ENCODE measurements at regions not wholly inside any gene's neighbourhood (a gene's known extent, or its start where the extent isn't known, plus 50 kb on each side); places are given as distances from the start of the nearest gene placed in this dataset.

DNA sequence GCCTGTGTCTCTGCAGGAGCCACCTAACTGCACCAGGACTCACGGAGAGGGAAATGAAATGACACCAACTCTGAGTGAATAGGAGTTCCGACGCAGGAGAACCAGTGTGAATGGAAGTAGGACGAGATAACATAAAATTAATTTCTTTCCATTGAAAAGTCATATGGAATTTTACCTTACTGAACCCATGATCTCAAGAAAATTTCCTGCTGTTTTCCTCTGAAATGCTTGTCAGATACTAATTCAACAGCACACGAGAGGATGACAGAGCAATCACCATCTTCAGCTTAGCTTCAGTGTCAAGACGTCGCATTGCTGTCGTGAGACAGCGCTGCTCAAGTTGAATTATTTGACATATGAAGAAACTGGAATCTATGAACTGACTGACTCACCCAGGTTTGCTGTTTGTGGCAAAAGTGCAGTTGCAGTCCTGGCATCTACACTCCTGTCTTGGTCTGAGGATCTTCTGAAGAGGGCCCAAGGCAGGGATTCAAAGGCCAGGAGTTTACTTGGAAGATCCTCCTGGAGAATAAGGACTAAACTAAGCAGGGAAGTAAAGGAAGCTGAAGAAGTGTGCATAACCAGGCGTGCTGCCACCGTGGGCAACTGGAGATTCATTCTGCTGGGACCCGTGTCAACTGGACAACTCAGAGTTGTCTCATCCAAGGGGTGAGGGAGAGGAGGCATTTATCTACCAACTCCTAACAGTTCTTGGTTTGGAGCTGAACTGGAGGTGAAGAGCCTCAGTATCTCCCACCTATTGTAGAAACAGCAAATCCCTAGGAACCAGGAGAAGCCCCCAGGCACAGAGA, 214.4 kb upstream of the IRS2 start:
- TF ChIP-seq, protein P1, sequence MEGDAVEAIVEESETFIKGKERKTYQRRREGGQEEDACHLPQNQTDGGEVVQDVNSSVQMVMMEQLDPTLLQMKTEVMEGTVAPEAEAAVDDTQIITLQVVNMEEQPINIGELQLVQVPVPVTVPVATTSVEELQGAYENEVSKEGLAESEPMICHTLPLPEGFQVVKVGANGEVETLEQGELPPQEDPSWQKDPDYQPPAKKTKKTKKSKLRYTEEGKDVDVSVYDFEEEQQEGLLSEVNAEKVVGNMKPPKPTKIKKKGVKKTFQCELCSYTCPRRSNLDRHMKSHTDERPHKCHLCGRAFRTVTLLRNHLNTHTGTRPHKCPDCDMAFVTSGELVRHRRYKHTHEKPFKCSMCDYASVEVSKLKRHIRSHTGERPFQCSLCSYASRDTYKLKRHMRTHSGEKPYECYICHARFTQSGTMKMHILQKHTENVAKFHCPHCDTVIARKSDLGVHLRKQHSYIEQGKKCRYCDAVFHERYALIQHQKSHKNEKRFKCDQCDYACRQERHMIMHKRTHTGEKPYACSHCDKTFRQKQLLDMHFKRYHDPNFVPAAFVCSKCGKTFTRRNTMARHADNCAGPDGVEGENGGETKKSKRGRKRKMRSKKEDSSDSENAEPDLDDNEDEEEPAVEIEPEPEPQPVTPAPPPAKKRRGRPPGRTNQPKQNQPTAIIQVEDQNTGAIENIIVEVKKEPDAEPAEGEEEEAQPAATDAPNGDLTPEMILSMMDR (conservative IDR thresholded peaks at IDR 0.05; ENCODE audit: low read length): no peak
- no peak for TF ChIP-seq EZH2phosphoT487 (IDR thresholded peaks at IDR 0.05; ENCODE audit: borderline replicate concordance, low read depth, low read length)
